SK-N-SH (cell line): ENCODE measurements at regions not wholly inside any gene's neighbourhood (a gene's known extent, or its start where the extent isn't known, plus 50 kb on each side); places are given as distances from the start of the nearest gene placed in this dataset.

Source experiments
- CTCF ChIA-PET: fragments of 300-600, 350-600 bp; formaldehyde crosslinking; extraction: SDS; loops from one replicate; lab custom pipeline; 2021; lab: Yijun Ruan, JAX
- POLR2A ChIA-PET: fragments of 350-600 bp; sonication (Branson Sonifier 250); formaldehyde crosslinking; extraction: SDS; loops from one replicate; lab custom pipeline; 2020; ENCODE audit warnings: antibody characterized with exemption, inconsistent platforms; lab: Yijun Ruan, JAX
- DNase-seq: peaks from one replicate; pipeline ENCODE4 v3.0.0; 2012
- H2AFZ ChIP-seq: fragments of 200-600 bp; sonication (generic); 2 replicates; pipeline ENCODE4 v1.8.1; 2016; ENCODE audit warnings: antibody characterized with exemption, mild to moderate bottlenecking, low read depth
- H3F3A ChIP-seq: fragments of 200-600 bp; sonication (generic); replicated peaks from 2 replicates; pipeline ENCODE3; 2016; ENCODE audit warnings: antibody characterized with exemption, mild to moderate bottlenecking; ENCODE audit not compliant: insufficient read depth
- H3K27ac ChIP-seq, 2 experiments: fragments of 200-500 bp in 1 of 2; fragments of 200-600 bp in 1 of 2; sonication (Bioruptor generic) in 1 of 2; sonication (generic), shearing (Covaris generic) in 1 of 2; 2 replicates each; pipeline versions ENCODE4 v1.5.1 to v1.6.1; 2014 to 2016; ENCODE audit warnings: low read depth in 2 of 2, inconsistent platforms in 1 of 2, low read length in 1 of 2, mild to moderate bottlenecking in 1 of 2, mixed read lengths in 1 of 2
- H3K27me3 ChIP-seq: fragments of 200-600 bp; sonication (generic), shearing (Covaris generic); 2 replicates; pipeline ENCODE4 v1.6.1; 2016; ENCODE audit warnings: mixed run types; ENCODE audit not compliant: insufficient read depth
- H3K36me3 ChIP-seq, 2 experiments: fragments of 200-500 bp in 1 of 2; fragments of 200-600 bp in 1 of 2; sonication (Bioruptor generic) in 1 of 2; sonication (generic) in 1 of 2; replicated peaks in 1 of 2; 2 replicates each; pipeline versions ENCODE3 to v1.5.1; 2014 to 2016; ENCODE audit warnings: low read length in 1 of 2, mild to moderate bottlenecking in 1 of 2; ENCODE audit not compliant: insufficient read depth in 2 of 2, control insufficient read depth in 1 of 2
- H3K4me1 ChIP-seq, 2 experiments: fragments of 200-500 bp in 1 of 2; fragments of 200-600 bp in 1 of 2; sonication (Bioruptor generic) in 1 of 2; sonication (generic), shearing (Covaris generic) in 1 of 2; 2 replicates each; pipeline versions ENCODE4 v1.5.1 to v1.6.1; 2014 to 2016; ENCODE audit warnings: low read depth in 1 of 2, low read length in 1 of 2, mixed run types in 1 of 2; ENCODE audit not compliant: insufficient read depth in 2 of 2, control insufficient read depth in 1 of 2
- H3K4me2 ChIP-seq: fragments of 200-600 bp; sonication (generic), shearing (Covaris generic); 2 replicates; pipeline ENCODE4 v1.6.1; 2017; ENCODE audit warnings: mixed run types
- H3K4me3 ChIP-seq, 2 experiments: fragments of 200-500 bp in 1 of 2; fragments of 200-600 bp in 1 of 2; sonication (Bioruptor generic) in 1 of 2; sonication (generic), shearing (Covaris generic) in 1 of 2; 2 replicates each; pipeline versions ENCODE4 v1.5.1 to v1.8.1; 2014 to 2016; ENCODE audit warnings: low read depth in 2 of 2, inconsistent platforms in 1 of 2, low read length in 1 of 2, mild to moderate bottlenecking in 1 of 2, mixed read lengths in 1 of 2, moderate library complexity in 1 of 2
- H3K79me2 ChIP-seq: fragments of 200-600 bp; sonication (generic); 2 replicates; pipeline ENCODE4 v1.8.1; 2017; ENCODE audit warnings: mild to moderate bottlenecking; ENCODE audit not compliant: insufficient read depth
- H3K9ac ChIP-seq: fragments of 200-600 bp; sonication (generic); 2 replicates; pipeline ENCODE4 v1.6.1; 2017; ENCODE audit warnings: mixed run types
- H3K9me2 ChIP-seq: fragments of 200-600 bp; sonication (generic); 2 replicates; pipeline ENCODE4 v1.6.1; 2017; ENCODE audit warnings: mixed run types
- H3K9me3 ChIP-seq: fragments of 200-600 bp; sonication (generic); 2 replicates; pipeline ENCODE4 v1.6.1; 2017; ENCODE audit warnings: mixed run types, mild to moderate bottlenecking, moderate library complexity
- H4K20me1 ChIP-seq: fragments of 200-600 bp; sonication (generic); 2 replicates; pipeline ENCODE4 v1.6.1; 2017; ENCODE audit warnings: mild to moderate bottlenecking, mixed run types; ENCODE audit not compliant: insufficient read depth
- ELF1 ChIP-seq: IDR thresholded peaks from 2 replicates; pipeline ENCODE4 v1.4.0; 2012
- EP300 ChIP-seq, 2 experiments: IDR thresholded peaks; 2 replicates each; pipeline versions ENCODE4 v1.4.0 to v1.6.1; 2012; ENCODE audit warnings: borderline replicate concordance in 1 of 2, low read depth in 1 of 2, low read length in 1 of 2
- JUND ChIP-seq: IDR thresholded peaks from 2 replicates; pipeline ENCODE4 v1.4.0; 2012
- MEF2A ChIP-seq: IDR thresholded peaks from 2 replicates; pipeline ENCODE4 v1.4.0; 2012; ENCODE audit warnings: low read depth, borderline replicate concordance
- NFIC ChIP-seq: IDR thresholded peaks from 2 replicates; pipeline ENCODE4 v1.4.0; 2012; ENCODE audit warnings: borderline replicate concordance
- NRF1 ChIP-seq: IDR thresholded peaks from 2 replicates; pipeline ENCODE4 v1.6.1; 2012; ENCODE audit warnings: low read depth, mild to moderate bottlenecking, low read length
- RAD21 ChIP-seq: IDR thresholded peaks from 2 replicates; pipeline ENCODE4 v1.6.1; 2012; ENCODE audit warnings: mild to moderate bottlenecking, low read length
- SIN3A ChIP-seq: IDR thresholded peaks from 2 replicates; pipeline ENCODE4 v1.6.1; 2012; ENCODE audit warnings: low read depth, mild to moderate bottlenecking, low read length, moderate library complexity, borderline replicate concordance
- TAF1 ChIP-seq: IDR thresholded peaks from 2 replicates; pipeline ENCODE4 v1.6.1; 2012; ENCODE audit warnings: low read depth, mild to moderate bottlenecking, low read length, moderate library complexity, borderline replicate concordance
- TEAD4 ChIP-seq: IDR thresholded peaks from 2 replicates; pipeline ENCODE4 v1.4.0; 2012; ENCODE audit warnings: mild to moderate bottlenecking, borderline replicate concordance; ENCODE audit not compliant: insufficient read depth
- WGBS: methylation state at CpG from one replicate; pipeline ENCODE4 v1.1.6; 2017; ENCODE audit warnings: low lambda C conversion rate; 5-methylcytosine and 5-hydroxymethylcytosine counted together
- TF ChIP-seq, protein P1 (sequence below): IDR thresholded peaks from 2 replicates; pipeline ENCODE4 v1.6.1; 2012; ENCODE audit warnings: mild to moderate bottlenecking, low read depth, low read length, moderate library complexity
- TF ChIP-seq, protein P2 (sequence below): fragments of 150-350 bp; IDR thresholded peaks from 2 replicates; pipeline ENCODE4 v1.6.1; 2016; ENCODE audit warnings: mild to moderate bottlenecking, low read depth, low read length
- TF ChIP-seq, protein P3 (sequence below): IDR thresholded peaks from 2 replicates; pipeline ENCODE4 v1.4.0; 2012; ENCODE audit warnings: low read depth, borderline replicate concordance
- TF ChIP-seq, protein P4 (sequence below): fragments of 200-600 bp; sonication (generic); IDR thresholded peaks from 2 replicates; pipeline ENCODE4 v1.6.1; 2017; ENCODE audit warnings: antibody characterized with exemption, mild to moderate bottlenecking, moderate library complexity

DNA sequence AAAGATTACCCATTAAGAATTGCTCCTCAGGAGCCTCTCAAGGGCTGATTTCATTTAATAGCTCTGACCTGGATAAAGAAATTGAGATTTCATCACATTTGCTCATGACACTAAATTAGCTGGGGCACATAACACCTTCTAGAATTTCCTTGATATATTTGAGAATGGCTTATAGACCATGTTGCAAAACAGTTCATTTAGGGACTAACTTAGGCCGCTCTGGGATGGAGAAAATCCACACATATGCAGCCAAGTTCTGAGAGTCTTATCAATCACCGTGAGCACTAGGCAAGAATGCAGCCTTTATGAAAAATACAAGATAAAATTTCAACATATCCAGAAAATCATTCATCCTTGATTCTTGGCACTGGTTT lies 91.0 kb upstream of the MCHR2 start:
- peaks cover 3% of the 10 kb centered on the region for H3F3A ChIP-seq
- H3K27me3 ChIP-seq = no peaks in the 10 kb centered on the region; the same call in 1 of the 2 replicates
- H3K9me3 ChIP-seq = no peaks in the 10 kb centered on the region
- H3K9me2 ChIP-seq = no peaks in the 10 kb centered on the region
- no peak overlapping the region for H3K4me2 ChIP-seq
- H3K9ac ChIP-seq = no peak overlapping the region
- no peak overlapping the region for H3K27ac ChIP-seq
- no peaks in the 10 kb centered on the region for H4K20me1 ChIP-seq
- ChIA-PET POLR2A (no interaction called here), CTCF (interaction anchor here (1.1 to 1.7 kb wide), 4 partner anchors 14 to 579 kb away, joined by 3 to 6 read pairs (median 3); no protein-coding TSS in a partner anchor)
- no peak for DNase-seq
- no peak for TF ChIP-seq EP300 (IDR thresholded peaks at IDR 0.05; ENCODE audit: borderline replicate concordance in 1 of 2, low read depth in 1 of 2, low read length in 1 of 2)
- no peak for TF ChIP-seq SIN3A
- TF ChIP-seq TAF1 = no peak
- TF ChIP-seq, protein P1, sequence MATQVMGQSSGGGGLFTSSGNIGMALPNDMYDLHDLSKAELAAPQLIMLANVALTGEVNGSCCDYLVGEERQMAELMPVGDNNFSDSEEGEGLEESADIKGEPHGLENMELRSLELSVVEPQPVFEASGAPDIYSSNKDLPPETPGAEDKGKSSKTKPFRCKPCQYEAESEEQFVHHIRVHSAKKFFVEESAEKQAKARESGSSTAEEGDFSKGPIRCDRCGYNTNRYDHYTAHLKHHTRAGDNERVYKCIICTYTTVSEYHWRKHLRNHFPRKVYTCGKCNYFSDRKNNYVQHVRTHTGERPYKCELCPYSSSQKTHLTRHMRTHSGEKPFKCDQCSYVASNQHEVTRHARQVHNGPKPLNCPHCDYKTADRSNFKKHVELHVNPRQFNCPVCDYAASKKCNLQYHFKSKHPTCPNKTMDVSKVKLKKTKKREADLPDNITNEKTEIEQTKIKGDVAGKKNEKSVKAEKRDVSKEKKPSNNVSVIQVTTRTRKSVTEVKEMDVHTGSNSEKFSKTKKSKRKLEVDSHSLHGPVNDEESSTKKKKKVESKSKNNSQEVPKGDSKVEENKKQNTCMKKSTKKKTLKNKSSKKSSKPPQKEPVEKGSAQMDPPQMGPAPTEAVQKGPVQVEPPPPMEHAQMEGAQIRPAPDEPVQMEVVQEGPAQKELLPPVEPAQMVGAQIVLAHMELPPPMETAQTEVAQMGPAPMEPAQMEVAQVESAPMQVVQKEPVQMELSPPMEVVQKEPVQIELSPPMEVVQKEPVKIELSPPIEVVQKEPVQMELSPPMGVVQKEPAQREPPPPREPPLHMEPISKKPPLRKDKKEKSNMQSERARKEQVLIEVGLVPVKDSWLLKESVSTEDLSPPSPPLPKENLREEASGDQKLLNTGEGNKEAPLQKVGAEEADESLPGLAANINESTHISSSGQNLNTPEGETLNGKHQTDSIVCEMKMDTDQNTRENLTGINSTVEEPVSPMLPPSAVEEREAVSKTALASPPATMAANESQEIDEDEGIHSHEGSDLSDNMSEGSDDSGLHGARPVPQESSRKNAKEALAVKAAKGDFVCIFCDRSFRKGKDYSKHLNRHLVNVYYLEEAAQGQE = no peak
- TF ChIP-seq, protein P2, sequence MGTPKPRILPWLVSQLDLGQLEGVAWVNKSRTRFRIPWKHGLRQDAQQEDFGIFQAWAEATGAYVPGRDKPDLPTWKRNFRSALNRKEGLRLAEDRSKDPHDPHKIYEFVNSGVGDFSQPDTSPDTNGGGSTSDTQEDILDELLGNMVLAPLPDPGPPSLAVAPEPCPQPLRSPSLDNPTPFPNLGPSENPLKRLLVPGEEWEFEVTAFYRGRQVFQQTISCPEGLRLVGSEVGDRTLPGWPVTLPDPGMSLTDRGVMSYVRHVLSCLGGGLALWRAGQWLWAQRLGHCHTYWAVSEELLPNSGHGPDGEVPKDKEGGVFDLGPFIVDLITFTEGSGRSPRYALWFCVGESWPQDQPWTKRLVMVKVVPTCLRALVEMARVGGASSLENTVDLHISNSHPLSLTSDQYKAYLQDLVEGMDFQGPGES = no peak
- no peak for TF ChIP-seq ELF1
- TF ChIP-seq NFIC = no peak
- TF ChIP-seq, protein P3, sequence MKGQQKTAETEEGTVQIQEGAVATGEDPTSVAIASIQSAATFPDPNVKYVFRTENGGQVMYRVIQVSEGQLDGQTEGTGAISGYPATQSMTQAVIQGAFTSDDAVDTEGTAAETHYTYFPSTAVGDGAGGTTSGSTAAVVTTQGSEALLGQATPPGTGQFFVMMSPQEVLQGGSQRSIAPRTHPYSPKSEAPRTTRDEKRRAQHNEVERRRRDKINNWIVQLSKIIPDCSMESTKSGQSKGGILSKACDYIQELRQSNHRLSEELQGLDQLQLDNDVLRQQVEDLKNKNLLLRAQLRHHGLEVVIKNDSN = no peak
- no peak for TF ChIP-seq JUND
- TF ChIP-seq RAD21 = no peak
- TF ChIP-seq TEAD4 = no peak
- no peak for TF ChIP-seq NRF1
- no peak for TF ChIP-seq MEF2A
- TF ChIP-seq, protein P4, sequence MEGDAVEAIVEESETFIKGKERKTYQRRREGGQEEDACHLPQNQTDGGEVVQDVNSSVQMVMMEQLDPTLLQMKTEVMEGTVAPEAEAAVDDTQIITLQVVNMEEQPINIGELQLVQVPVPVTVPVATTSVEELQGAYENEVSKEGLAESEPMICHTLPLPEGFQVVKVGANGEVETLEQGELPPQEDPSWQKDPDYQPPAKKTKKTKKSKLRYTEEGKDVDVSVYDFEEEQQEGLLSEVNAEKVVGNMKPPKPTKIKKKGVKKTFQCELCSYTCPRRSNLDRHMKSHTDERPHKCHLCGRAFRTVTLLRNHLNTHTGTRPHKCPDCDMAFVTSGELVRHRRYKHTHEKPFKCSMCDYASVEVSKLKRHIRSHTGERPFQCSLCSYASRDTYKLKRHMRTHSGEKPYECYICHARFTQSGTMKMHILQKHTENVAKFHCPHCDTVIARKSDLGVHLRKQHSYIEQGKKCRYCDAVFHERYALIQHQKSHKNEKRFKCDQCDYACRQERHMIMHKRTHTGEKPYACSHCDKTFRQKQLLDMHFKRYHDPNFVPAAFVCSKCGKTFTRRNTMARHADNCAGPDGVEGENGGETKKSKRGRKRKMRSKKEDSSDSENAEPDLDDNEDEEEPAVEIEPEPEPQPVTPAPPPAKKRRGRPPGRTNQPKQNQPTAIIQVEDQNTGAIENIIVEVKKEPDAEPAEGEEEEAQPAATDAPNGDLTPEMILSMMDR = no peak
- H2AFZ ChIP-seq = no peak overlapping the region
- no peaks in the 10 kb centered on the region for H3K36me3 ChIP-seq
- 4% methylated on average over 2 of the region's 2 CpGs for WGBS
- H3K4me1 ChIP-seq = no peaks in the 10 kb centered on the region
- no peak overlapping the region for H3K4me3 ChIP-seq
- no peaks in the 10 kb centered on the region for H3K79me2 ChIP-seq
